Activated CD8-positive, alpha-beta T cell treated with anti-CD3 and anti-CD28 coated beads, Interleukin-2, amount 10 ng/mL, durations not matched to agents 7 days and 5 days (primary cell): ENCODE measurements at regions not wholly inside any gene's neighbourhood (a gene's known extent, or its start where the extent isn't known, plus 50 kb on each side); places are given as distances from the start of the nearest gene placed in this dataset.
"Not testable (repeated sequence)": the region's sequence is repeated elsewhere in the genome, so short reads cannot be mapped to it uniquely, and the experiment has no call there.

ENCODE experiments used
- ATAC-seq: fragments of 150-1000 bp; cut with Tn5 transposase; one replicate; pipeline ENCODE4 v1.10.0; 2021; ENCODE audit warnings: moderate library complexity
- CTCF ChIA-PET: fragments of 350-600 bp; sonication (Branson Sonifier 250); formaldehyde crosslinking; loops from one replicate; lab custom pipeline; 2021; ENCODE audit warnings: antibody characterized with exemption; lab: Charles Lee
- POLR2A ChIA-PET: fragments of 350-600 bp; sonication (Branson Sonifier 250); formaldehyde crosslinking; loops from one replicate; lab custom pipeline; 2021; ENCODE audit warnings: antibody characterized with exemption; lab: Charles Lee
- DNase-seq: peaks from one replicate; pipeline ENCODE4 v3.0.0-alpha.2; 2020
- H3K27ac Mint-ChIP-seq: one replicate; pipeline ENCODE4 v1.8.0; 2021; ENCODE audit warnings: mild to moderate bottlenecking, mixed read lengths
- H3K27me3 Mint-ChIP-seq: one replicate; pipeline ENCODE4 v1.8.0; 2021; ENCODE audit warnings: low read depth, mixed read lengths
- H3K36me3 Mint-ChIP-seq: one replicate; pipeline ENCODE4 v1.8.0; 2021; ENCODE audit warnings: low read depth, mixed read lengths
- H3K4me1 Mint-ChIP-seq: one replicate; pipeline ENCODE4 v1.8.0; 2021; ENCODE audit warnings: low read depth, mixed read lengths
- H3K4me3 Mint-ChIP-seq: one replicate; pipeline ENCODE4 v1.8.0; 2021; ENCODE audit warnings: mild to moderate bottlenecking, mixed read lengths
- H3K9me3 Mint-ChIP-seq: one replicate; pipeline ENCODE4 v1.8.0; 2022; ENCODE audit warnings: mixed read lengths; ENCODE audit not compliant: insufficient read depth

DNA sequence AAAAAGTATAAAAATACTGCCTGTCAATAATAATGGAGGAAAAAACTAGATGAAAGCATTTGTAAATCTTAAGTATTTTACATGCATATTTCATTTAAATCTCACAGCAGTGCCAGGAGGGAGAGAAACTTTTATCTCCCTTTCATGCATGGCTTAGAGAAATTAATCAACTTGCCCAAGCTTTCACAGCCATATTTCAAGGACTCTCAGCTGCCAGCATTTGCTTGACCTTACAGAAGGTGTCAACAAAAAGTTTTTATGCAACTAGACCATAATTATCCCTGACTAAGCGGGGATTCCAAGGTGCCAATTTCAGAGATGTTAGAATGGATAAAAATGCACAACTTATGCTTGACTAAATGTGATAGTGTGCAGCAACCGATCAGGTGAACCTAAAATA lies 125.4 kb downstream of the ZFAND4 start:
- ATAC-seq: no peak
- POLR2A ChIA-PET: no interaction called here
- H3K4me1 Mint-ChIP-seq: peaks cover 8% of the 10 kb centered on the region
- CTCF ChIA-PET: no interaction called here
- DNase-seq: no peak
- H3K27me3 Mint-ChIP-seq: no peaks in the 10 kb centered on the region
- peaks cover 8% of the 10 kb centered on the region for H3K36me3 Mint-ChIP-seq
- no peak overlapping the region for H3K4me3 Mint-ChIP-seq
- H3K27ac Mint-ChIP-seq: no peak overlapping the region
- no peaks in the 10 kb centered on the region for H3K9me3 Mint-ChIP-seq

DNA sequence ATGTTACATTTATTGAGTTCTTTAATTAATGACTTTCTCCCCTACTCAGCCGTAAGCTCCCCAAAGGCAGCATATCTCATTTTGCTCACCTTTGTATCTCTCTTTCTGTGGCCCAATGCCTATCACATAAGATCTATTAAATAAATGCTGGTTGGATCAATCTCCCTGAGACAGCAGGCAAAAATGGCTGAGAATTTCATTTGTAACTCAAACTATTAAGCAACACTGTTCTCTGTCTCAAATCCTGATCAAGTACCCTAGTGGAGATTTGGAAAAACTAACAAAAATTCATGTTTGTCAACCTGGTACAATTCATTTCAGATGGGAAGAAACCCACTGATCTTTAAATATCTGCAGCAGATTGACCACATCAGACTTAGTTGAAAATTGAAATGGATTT lies 127.4 kb downstream of the ZFAND4 start:
- DNase-seq (no peak), ATAC-seq (no peak)
- Mint-ChIP-seq H3K36me3 (peaks cover 8% of the 10 kb centered on the region), H3K27ac (no peak overlapping the region), H3K4me3 (no peak overlapping the region), H3K27me3 (no peaks in the 10 kb centered on the region), H3K4me1 (peaks cover 9% of the 10 kb centered on the region), H3K9me3 (no peaks in the 10 kb centered on the region)
- ChIA-PET CTCF (interaction anchor here (1.3 kb wide), 1 partner anchor 80 kb away, joined by 3 read pairs; no protein-coding TSS in a partner anchor), POLR2A (interaction anchor here (1.3 kb wide), 1 partner anchor 12 kb away, joined by 3 read pairs; no protein-coding TSS in a partner anchor)

DNA sequence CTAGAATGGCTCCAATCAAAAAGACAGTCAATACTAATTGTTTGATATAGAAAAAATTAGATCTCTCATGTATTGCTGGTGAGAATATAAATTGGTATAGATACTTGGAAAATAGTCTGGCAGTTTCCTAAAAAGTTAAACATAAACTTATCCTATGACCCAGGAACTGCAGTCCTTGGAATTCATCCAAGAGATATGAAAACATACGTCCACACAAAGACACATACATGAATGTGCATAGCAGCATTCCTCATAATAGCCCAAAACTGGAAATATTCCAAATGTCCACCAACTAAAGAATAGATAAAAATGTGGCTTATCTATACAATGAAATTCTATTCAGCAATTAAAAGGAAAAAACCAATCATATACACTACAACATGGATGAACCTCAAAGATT lies 128.4 kb downstream of the ZFAND4 start:
- ChIA-PET POLR2A (no interaction called here), CTCF (no interaction called here)
- H3K27me3 Mint-ChIP-seq: no peaks in the 10 kb centered on the region
- ATAC-seq (no peak), DNase-seq (no peak)
- peaks cover 8% of the 10 kb centered on the region for H3K36me3 Mint-ChIP-seq
- peaks cover 11% of the 10 kb centered on the region for H3K4me1 Mint-ChIP-seq
- H3K9me3 Mint-ChIP-seq: no peaks in the 10 kb centered on the region
- no peak overlapping the region for H3K27ac Mint-ChIP-seq
- H3K4me3 Mint-ChIP-seq: no peak overlapping the region

DNA sequence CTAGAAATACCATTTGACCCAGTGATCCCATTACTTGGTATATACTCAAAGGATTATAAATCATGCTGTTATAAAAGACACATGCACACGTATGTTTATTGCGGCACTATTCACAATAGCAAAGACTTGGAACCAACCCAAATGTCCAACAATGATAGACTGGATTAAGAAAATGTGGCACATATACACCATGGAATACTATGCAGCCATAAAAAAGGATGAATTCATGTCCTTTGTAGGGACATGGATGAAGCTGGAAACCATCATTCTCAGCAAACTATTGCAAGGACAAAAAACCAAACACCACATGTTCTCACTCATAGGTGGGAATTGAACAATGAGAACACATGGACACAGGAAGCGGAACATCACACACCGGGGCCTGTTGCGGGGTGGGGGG lies 131.5 kb downstream of the ZFAND4 start:
- H3K36me3 Mint-ChIP-seq, H3K4me3 Mint-ChIP-seq, H3K27me3 Mint-ChIP-seq, H3K4me1 Mint-ChIP-seq, H3K27ac Mint-ChIP-seq, H3K9me3 Mint-ChIP-seq, DNase-seq, POLR2A ChIA-PET, CTCF ChIA-PET, ATAC-seq: not testable (repeated sequence)

DNA sequence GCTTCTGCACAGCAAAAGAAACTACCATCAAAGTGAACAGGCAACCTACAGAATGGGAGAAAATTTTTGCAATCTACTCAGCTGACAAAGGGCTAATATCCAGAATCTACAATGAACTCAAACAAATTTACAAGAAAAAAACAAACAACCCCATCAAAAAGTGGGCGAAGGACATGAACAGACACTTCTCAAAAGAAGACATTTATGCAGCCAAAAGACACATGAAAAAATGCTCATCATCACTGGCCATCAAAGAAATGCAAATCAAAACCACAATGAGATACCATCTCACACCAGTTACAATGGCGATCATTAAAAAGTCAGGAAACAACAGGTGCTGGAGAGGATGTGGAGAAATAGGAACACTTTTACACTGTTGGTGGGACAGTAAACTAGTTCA lies 132.0 kb downstream of the ZFAND4 start:
- H3K27ac Mint-ChIP-seq, H3K4me3 Mint-ChIP-seq, ATAC-seq, H3K9me3 Mint-ChIP-seq, POLR2A ChIA-PET, H3K27me3 Mint-ChIP-seq, DNase-seq, H3K36me3 Mint-ChIP-seq, H3K4me1 Mint-ChIP-seq, CTCF ChIA-PET: not testable (repeated sequence)

DNA sequence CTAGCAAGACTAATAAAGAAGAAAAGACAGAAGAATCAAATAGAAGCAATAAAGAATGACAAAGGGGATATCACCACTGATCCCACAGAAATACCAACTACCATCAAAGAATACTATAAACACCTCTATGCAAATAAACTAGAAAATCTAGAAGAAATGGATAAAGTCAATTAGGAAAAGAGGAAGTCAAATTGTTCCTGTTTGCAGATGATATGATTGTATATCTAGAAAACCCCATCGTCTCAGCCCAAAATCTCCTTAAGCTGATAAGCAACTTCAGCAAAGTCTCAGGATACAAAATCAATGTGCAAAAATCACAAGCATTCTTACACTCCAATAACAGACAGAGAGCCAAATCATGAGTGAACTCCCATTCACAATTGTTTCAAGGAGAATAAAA lies 133.0 kb downstream of the ZFAND4 start:
- H3K27ac Mint-ChIP-seq, CTCF ChIA-PET, ATAC-seq, DNase-seq, H3K4me3 Mint-ChIP-seq, H3K36me3 Mint-ChIP-seq, H3K9me3 Mint-ChIP-seq, H3K27me3 Mint-ChIP-seq, POLR2A ChIA-PET, H3K4me1 Mint-ChIP-seq: not testable (repeated sequence)

DNA sequence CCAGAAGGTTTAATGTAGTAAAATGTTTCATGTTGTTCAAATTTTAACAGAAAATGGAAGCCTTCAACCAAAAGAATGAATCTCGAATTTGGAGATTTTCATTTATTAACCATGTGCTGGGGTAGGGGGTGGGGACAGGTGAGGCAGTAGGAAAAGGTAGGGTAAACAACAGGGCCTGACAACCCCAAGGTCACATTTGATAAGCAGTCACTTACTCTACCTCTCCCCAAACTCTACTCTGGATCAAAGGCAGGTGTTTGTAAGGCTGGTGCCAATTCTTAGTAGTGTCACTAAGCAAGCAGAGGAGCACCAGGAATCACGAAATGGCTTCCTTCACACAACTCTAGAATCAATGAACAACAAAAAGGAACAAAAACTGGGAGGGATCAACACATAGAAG lies 138.0 kb downstream of the ZFAND4 start:
- Mint-ChIP-seq H3K4me1 (peaks cover 3% of the 10 kb centered on the region), H3K27me3 (no peaks in the 10 kb centered on the region), H3K9me3 (peaks cover 5% of the 10 kb centered on the region), H3K27ac (no peak overlapping the region), H3K36me3 (peaks cover 7% of the 10 kb centered on the region), H3K4me3 (no peak overlapping the region)
- ChIA-PET POLR2A (no interaction called here), CTCF (no interaction called here)
- no peak for DNase-seq
- ATAC-seq: no peak

DNA sequence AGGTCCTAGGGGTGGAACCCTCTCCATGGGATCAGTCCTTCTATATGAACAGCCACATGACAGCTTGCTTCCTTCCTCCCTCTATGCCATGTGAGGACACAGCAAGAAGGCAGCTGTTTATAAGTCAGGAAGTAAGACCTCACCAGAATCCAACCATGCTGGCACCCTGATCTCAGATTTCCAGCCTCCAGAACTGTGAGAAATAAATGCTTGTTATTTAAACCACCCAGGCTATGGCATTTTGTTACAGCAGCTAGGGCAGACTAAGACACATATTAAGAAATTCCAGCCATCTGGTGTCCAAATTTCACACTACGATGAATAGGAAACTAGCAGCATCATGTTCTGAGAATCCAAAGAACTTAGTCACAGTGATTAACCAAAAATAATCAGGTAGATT lies 140.1 kb downstream of the ZFAND4 start:
- H3K4me3 Mint-ChIP-seq: no peak overlapping the region
- CTCF ChIA-PET: no interaction called here
- H3K27ac Mint-ChIP-seq: no peak overlapping the region
- H3K27me3 Mint-ChIP-seq: no peaks in the 10 kb centered on the region
- POLR2A ChIA-PET: no interaction called here
- peaks cover 3% of the 10 kb centered on the region for H3K4me1 Mint-ChIP-seq
- H3K9me3 Mint-ChIP-seq: peaks cover 6% of the 10 kb centered on the region
- ATAC-seq (no peak), DNase-seq (no peak)
- peaks cover 10% of the 10 kb centered on the region for H3K36me3 Mint-ChIP-seq

DNA sequence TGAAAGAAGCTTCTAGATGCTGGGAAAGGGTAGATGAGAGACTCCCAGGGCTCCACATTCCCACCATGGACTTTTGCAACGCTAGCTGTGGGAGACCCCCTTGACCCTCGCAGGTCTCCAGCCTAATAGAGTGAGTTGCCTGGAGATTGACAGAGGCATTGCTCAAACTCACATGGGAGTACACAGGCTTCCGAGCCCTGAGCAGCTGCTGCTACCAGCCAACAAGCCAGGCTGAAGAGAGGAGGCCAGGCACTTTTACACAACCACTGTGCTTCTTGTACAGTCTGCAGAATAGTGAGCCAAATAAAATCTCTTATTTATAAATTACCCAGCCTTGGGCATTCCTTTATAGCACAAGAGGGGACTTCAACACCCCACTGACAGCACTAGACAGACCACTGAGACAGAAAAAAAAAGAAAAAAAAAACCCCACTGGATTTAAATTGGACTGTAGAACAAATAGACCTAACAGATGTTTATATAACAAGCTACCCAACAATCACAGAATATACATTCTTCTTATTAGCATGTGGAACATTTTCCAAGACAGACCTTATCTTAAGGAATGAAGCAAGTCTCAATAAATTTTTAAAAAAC lies 146.2 kb downstream of the ZFAND4 start:
- Mint-ChIP-seq H3K36me3 (peaks cover 8% of the 10 kb centered on the region), H3K27ac (no peak overlapping the region), H3K4me1 (no peaks in the 10 kb centered on the region), H3K27me3 (no peaks in the 10 kb centered on the region), H3K4me3 (no peak overlapping the region), H3K9me3 (peaks cover 4% of the 10 kb centered on the region)
- ChIA-PET POLR2A (no interaction called here), CTCF (no interaction called here)
- DNase-seq: no peak
- no peak for ATAC-seq

DNA sequence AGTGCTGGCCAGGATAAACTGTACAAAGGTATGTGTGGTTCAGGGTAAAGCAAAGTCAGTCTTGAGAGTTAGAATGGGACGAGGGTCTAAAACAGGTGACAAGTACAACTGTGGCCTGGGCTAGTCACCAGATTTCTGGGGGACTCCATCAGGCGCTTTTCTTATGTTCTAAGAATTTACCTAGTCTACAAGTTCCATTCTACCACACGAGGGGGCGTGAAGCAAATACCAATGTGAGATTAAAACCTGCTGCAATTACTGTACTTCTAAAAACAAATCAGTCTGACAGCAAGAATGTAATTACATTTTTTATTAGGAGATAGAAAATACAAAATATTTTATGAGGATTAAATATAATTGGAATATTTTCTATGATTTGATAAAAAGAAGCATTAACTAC lies 146.5 kb downstream of the ALOX5 start:
- ATAC-seq (no peak), DNase-seq (no peak)
- POLR2A ChIA-PET: no interaction called here
- no peaks in the 10 kb centered on the region for H3K27me3 Mint-ChIP-seq
- H3K36me3 Mint-ChIP-seq: no peaks in the 10 kb centered on the region
- no peaks in the 10 kb centered on the region for H3K9me3 Mint-ChIP-seq
- no peak overlapping the region for H3K4me3 Mint-ChIP-seq
- CTCF ChIA-PET: no interaction called here
- no peaks in the 10 kb centered on the region for H3K4me1 Mint-ChIP-seq
- no peak overlapping the region for H3K27ac Mint-ChIP-seq

DNA sequence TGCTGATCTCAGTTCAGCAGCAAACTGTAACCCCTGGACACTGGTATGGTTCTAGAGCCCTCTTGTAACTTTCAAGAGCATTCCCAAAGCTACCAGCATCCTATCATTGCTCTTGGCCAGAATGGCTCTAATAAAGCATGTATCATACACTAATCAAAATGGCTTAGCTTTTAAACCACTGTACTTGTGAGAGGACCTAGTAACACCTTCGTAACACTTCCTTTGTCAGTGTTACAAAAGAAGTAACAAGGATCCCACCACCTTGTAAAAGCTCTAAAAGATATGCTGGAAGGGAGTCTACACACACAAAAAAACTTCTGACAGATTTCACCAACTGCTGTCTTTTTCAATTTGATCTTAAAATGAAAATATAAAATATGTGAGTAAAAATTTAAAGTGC lies 144.7 kb downstream of the ALOX5 start:
- Mint-ChIP-seq H3K4me1 (peaks cover 1% of the 10 kb centered on the region), H3K27ac (no peak overlapping the region), H3K36me3 (no peaks in the 10 kb centered on the region), H3K4me3 (no peak overlapping the region), H3K9me3 (no peaks in the 10 kb centered on the region), H3K27me3 (no peaks in the 10 kb centered on the region)
- CTCF ChIA-PET: no interaction called here
- DNase-seq (no peak), ATAC-seq (no peak)
- POLR2A ChIA-PET: no interaction called here

DNA sequence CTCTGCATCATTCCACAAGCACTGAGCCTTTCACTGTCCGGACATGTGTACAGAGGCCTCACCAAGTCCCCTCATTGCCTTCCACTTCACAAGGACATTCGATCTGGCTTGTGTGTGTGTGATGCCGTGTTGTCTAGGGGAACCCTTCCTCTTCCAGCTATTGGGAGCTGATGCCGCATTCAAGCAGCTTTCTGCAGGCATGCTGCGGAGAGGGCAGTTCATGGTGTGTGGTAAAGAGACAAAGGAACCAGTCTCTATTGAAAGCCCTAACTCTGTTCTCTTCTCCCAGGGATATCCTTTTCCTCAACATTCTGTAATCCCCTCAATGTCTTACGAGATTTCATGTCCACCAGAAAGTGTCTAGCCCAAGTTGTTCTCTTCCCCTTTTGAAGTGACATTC lies 141.6 kb downstream of the ALOX5 start:
- H3K27ac Mint-ChIP-seq: no peak overlapping the region
- ChIA-PET POLR2A (no interaction called here), CTCF (no interaction called here)
- H3K9me3 Mint-ChIP-seq: no peaks in the 10 kb centered on the region
- no peak overlapping the region for H3K4me3 Mint-ChIP-seq
- peaks cover 1% of the 10 kb centered on the region for H3K4me1 Mint-ChIP-seq
- no peaks in the 10 kb centered on the region for H3K36me3 Mint-ChIP-seq
- DNase-seq (no peak), ATAC-seq (no peak)
- no peaks in the 10 kb centered on the region for H3K27me3 Mint-ChIP-seq
